ENCODE measurements at regions not wholly inside any gene's neighbourhood (a gene's known extent, or its start where the extent isn't known, plus 50 kb on each side); places are given as distances from the start of the nearest gene placed in this dataset.

DNA sequence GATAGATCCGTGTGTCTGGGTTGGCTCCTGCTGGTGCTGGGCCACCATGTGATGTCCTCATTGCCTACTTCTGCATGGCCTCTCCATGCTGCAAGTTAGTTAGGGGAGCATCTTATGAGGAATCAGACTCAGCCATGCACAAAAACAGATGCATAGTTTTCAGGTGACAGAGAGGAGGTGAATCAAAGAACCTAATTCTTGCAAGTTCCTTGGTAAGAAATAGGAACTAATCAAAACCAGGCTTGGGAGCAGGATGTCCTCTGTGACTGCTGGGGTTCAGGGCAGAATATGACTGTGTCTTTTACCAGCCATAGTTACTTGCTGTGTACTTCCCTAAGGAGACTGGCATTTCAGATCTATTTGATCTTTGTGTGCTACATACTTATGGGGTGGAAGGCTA lies 61.6 kb downstream of the C9orf152 start:
- DNase-seq, result no peak
- Mint-ChIP-seq H3K27me3 (no peaks in the 10 kb centered on the region), H3K36me3 (peaks cover 12 to 19% of the 10 kb centered on the region in 2 donors), H3K4me1 (peaks cover 78 to 99% (median 95%) of the 10 kb centered on the region in 3 donors), H3K4me3 (peak overlapping the region; percentile 10 to 78 (median 70)), H3K27ac (peak overlapping the region; percentile 85 to 98 (median 96)), H3K9me3 (peaks cover 0 to 8% (median 1%) of the 10 kb centered on the region in 7 donors)
- ATAC-seq (ENCODE audit: low read depth in 2 of 2), result no peak

DNA sequence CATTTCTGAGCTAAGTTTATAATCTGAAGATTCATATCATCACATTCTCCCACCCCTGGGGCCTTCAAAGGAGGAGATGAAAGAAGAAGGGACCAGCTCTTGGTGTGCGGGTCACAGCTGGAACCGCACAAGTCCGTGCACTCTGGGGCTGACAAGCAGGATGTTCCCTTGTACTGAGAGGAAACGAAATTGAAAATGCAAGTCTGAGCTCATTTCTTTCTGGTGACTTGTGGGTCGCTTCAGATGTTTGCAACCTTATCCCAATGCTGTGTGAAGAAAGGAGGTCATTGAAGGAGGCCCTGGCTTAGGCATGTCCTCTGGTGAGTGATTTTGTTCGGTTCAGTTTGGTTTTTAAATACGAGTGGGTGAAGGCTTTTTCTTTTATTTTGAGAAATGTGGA lies 59.6 kb downstream of the C9orf152 start:
- Mint-ChIP-seq H3K9me3 (peaks cover 0 to 8% (median 2%) of the 10 kb centered on the region in 7 donors), H3K36me3 (peaks cover 11 to 18% of the 10 kb centered on the region in 2 donors), H3K27me3 (no peaks in the 10 kb centered on the region), H3K4me3 (peak overlapping the region; percentile 77 to 95 (median 88)), H3K4me1 (peaks cover 81 to 99% (median 98%) of the 10 kb centered on the region in 3 donors), H3K27ac (peak overlapping the region; percentile 84 to 97 (median 94))
- ATAC-seq (ENCODE audit: low read depth in 2 of 2), result peak; percentile 51 to 55
- peak; percentile 57 for DNase-seq

DNA sequence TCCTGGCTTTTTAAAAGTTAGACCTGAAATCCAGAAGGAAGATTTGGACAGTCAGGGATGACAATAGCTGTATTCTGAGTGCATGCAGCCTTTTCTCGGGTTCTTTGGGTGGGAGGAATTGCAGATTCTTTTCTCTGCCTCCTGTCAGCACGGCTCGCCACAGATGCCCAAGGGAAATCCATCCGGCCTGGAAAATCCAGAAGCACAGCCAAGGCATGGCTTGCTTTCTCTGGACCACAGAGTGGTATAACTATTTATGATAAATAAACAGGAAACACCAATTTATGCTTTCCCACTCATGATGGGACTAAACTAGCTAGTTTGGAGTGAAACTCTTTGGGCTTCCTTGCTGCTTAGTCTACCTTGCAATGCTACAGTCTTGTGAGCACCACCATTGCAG lies 59.1 kb downstream of the C9orf152 start:
- H3K4me1 Mint-ChIP-seq, result peaks cover 80 to 99% (median 97%) of the 10 kb centered on the region in 3 donors
- peaks cover 0 to 8% (median 2%) of the 10 kb centered on the region in 7 donors for H3K9me3 Mint-ChIP-seq
- H3K27me3 Mint-ChIP-seq, result no peaks in the 10 kb centered on the region
- H3K27ac Mint-ChIP-seq, result peak overlapping the region; percentile 85 to 97 (median 93)
- H3K4me3 Mint-ChIP-seq, result peak overlapping the region; percentile 77 to 95 (median 88)
- peaks cover 11 to 18% of the 10 kb centered on the region in 2 donors for H3K36me3 Mint-ChIP-seq
- no peak for ATAC-seq (ENCODE audit: low read depth in 2 of 2)
- DNase-seq, result no peak
